A549 (cell line): ENCODE measurements at regions not wholly inside any gene's neighbourhood (a gene's known extent, or its start where the extent isn't known, plus 50 kb on each side); places are given as distances from the start of the nearest gene placed in this dataset.

Source experiments
- EHMT2 ChIP-seq: fragments of 200-600 bp; sonication (generic); IDR thresholded peaks from 2 replicates; pipeline ENCODE4 v1.6.1; 2016; ENCODE audit warnings: antibody characterized with exemption, low read depth, mild to moderate bottlenecking, moderate library complexity
- ESRRA ChIP-seq: fragments of 150-350 bp; IDR thresholded peaks from 2 replicates; pipeline ENCODE4 v1.6.1; 2014; ENCODE audit warnings: mild to moderate bottlenecking, low read length, borderline replicate concordance
- NFE2L2 ChIP-seq: fragments of 150-350 bp; conservative IDR thresholded peaks from 2 replicates; pipeline ENCODE4 v1.6.1; 2014; ENCODE audit warnings: low read length
- POLR2A ChIP-seq: IDR thresholded peaks from 2 replicates; pipeline ENCODE4 v1.6.1; 2012; ENCODE audit warnings: mild to moderate bottlenecking, low read length
- ZFP36 ChIP-seq: fragments of 450-650 bp; IDR thresholded peaks from 2 replicates; pipeline ENCODE4 v1.6.1; 2014; ENCODE audit warnings: borderline replicate concordance; ENCODE audit not compliant: partially characterized antibody
- ZNF302 ChIP-seq: fragments of 250-450 bp; sonication (Bioruptor Pico); IDR thresholded peaks from 2 replicates; pipeline ENCODE4 v1.9.0; 2021; ENCODE audit warnings: inconsistent platforms, mild to moderate bottlenecking, moderate library complexity
- TF ChIP-seq, protein P1 (sequence below): fragments of >200 bp; sonication (Bioruptor Twin); formaldehyde crosslinking; IDR thresholded peaks from 3 replicates; pipeline ENCODE4 v1.5.1; 2016
- TF ChIP-seq, protein P2 (sequence below): fragments of 200-600 bp; sonication (generic); IDR thresholded peaks from 2 replicates; pipeline ENCODE4 v1.6.1; 2016; ENCODE audit warnings: antibody characterized with exemption, mild to moderate bottlenecking, moderate library complexity

DNA sequence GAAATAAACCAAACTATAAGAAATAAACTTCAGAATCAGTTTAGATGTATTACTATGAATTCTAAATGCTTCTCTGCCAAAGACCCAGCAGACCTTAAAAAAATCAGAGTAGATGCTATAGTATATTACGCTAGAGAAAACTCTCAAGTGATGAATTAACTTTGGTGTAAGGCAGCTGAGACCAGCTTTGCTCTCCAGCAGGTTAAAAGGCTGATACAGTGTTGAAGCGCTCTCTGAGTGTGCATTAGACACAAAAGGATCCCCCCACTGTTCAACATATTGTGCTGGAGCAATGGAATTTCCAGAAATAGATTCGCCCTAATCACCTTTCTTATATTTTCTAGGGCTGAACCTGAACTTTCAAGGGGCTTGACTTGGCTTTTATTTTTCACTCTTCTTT is 190.0 kb downstream of the EFHB start:
- TF ChIP-seq POLR2A: no peak
- TF ChIP-seq, protein P1, sequence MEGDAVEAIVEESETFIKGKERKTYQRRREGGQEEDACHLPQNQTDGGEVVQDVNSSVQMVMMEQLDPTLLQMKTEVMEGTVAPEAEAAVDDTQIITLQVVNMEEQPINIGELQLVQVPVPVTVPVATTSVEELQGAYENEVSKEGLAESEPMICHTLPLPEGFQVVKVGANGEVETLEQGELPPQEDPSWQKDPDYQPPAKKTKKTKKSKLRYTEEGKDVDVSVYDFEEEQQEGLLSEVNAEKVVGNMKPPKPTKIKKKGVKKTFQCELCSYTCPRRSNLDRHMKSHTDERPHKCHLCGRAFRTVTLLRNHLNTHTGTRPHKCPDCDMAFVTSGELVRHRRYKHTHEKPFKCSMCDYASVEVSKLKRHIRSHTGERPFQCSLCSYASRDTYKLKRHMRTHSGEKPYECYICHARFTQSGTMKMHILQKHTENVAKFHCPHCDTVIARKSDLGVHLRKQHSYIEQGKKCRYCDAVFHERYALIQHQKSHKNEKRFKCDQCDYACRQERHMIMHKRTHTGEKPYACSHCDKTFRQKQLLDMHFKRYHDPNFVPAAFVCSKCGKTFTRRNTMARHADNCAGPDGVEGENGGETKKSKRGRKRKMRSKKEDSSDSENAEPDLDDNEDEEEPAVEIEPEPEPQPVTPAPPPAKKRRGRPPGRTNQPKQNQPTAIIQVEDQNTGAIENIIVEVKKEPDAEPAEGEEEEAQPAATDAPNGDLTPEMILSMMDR: no peak
- TF ChIP-seq ZNF302: no peak
- no peak for TF ChIP-seq NFE2L2
- TF ChIP-seq ZFP36: no peak
- TF ChIP-seq ESRRA: no peak
- TF ChIP-seq, protein P2, sequence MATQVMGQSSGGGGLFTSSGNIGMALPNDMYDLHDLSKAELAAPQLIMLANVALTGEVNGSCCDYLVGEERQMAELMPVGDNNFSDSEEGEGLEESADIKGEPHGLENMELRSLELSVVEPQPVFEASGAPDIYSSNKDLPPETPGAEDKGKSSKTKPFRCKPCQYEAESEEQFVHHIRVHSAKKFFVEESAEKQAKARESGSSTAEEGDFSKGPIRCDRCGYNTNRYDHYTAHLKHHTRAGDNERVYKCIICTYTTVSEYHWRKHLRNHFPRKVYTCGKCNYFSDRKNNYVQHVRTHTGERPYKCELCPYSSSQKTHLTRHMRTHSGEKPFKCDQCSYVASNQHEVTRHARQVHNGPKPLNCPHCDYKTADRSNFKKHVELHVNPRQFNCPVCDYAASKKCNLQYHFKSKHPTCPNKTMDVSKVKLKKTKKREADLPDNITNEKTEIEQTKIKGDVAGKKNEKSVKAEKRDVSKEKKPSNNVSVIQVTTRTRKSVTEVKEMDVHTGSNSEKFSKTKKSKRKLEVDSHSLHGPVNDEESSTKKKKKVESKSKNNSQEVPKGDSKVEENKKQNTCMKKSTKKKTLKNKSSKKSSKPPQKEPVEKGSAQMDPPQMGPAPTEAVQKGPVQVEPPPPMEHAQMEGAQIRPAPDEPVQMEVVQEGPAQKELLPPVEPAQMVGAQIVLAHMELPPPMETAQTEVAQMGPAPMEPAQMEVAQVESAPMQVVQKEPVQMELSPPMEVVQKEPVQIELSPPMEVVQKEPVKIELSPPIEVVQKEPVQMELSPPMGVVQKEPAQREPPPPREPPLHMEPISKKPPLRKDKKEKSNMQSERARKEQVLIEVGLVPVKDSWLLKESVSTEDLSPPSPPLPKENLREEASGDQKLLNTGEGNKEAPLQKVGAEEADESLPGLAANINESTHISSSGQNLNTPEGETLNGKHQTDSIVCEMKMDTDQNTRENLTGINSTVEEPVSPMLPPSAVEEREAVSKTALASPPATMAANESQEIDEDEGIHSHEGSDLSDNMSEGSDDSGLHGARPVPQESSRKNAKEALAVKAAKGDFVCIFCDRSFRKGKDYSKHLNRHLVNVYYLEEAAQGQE: no peak
- no peak for TF ChIP-seq EHMT2
